Bronchial epithelial cell (primary cell): ENCODE measurements at regions not wholly inside any gene's neighbourhood (a gene's known extent, or its start where the extent isn't known, plus 50 kb on each side); places are given as distances from the start of the nearest gene placed in this dataset.

ENCODE experiments used
- DNase-seq: peaks from one replicate; pipeline ENCODE4 v3.0.0-alpha.2; 2010; ENCODE audit warnings: low read depth
- FAIRE-seq: peaks from 2 replicates; lab custom pipeline; 2011; peaks lifted over from hg19 to GRCh38; lab: Jason Lieb, UNC
- H3K27me3 ChIP-seq: 2 replicates; pipeline ENCODE4 v1.5.1; 2011; ENCODE audit warnings: low read length; ENCODE audit not compliant: control insufficient read depth, insufficient read depth
- H3K36me3 ChIP-seq: 2 replicates; pipeline ENCODE4 v1.5.1; 2011; ENCODE audit warnings: low read length; ENCODE audit not compliant: control insufficient read depth, insufficient read depth
- H3K4me3 ChIP-seq: 2 replicates; pipeline ENCODE4 v1.5.1; 2011; ENCODE audit warnings: mild to moderate bottlenecking, low read depth, low read length, control low read depth
- CTCF ChIP-seq: IDR thresholded peaks from 2 replicates; pipeline ENCODE4 v1.5.1; 2011; ENCODE audit warnings: mild to moderate bottlenecking, moderate library complexity, low read length, control low read depth, inconsistent platforms; ENCODE audit not compliant: insufficient read depth, severe bottlenecking

- no peak for TF ChIP-seq CTCF
- H3K27me3 ChIP-seq, result no peaks in the 10 kb centered on the region
- no peaks in the 10 kb centered on the region for H3K36me3 ChIP-seq
- FAIRE-seq (no peak), DNase-seq (no peak)
- H3K4me3 ChIP-seq, result no peak overlapping the region
These were observed 224.4 kb downstream of the C7orf25 start for GRCh38 chr7:42687211-42688055.

- no peak for DNase-seq
- FAIRE-seq, result no peak
- Histone ChIP-seq H3K27me3 (no peaks in the 10 kb centered on the region), H3K4me3 (no peak overlapping the region), H3K36me3 (no peaks in the 10 kb centered on the region)
- TF ChIP-seq CTCF, result no peak
These were observed 225.2 kb downstream of the C7orf25 start for GRCh38 chr7:42686594-42687156.

GRCh38 chr7:42685911-42686310 is 226.0 kb downstream of the C7orf25 start:
- TF ChIP-seq CTCF, result no peak
- no peaks in the 10 kb centered on the region for H3K36me3 ChIP-seq
- H3K27me3 ChIP-seq, result no peaks in the 10 kb centered on the region
- no peak for DNase-seq
- FAIRE-seq, result no peak
- H3K4me3 ChIP-seq, result no peak overlapping the region

GRCh38 chr7:42677751-42678699 is 233.8 kb downstream of the C7orf25 start:
- no peaks in the 10 kb centered on the region for H3K36me3 ChIP-seq
- no peak overlapping the region for H3K4me3 ChIP-seq
- no peak for TF ChIP-seq CTCF
- H3K27me3 ChIP-seq, result no peaks in the 10 kb centered on the region
- FAIRE-seq (peak; percentile 99), DNase-seq (peak; percentile 88)

DNA sequence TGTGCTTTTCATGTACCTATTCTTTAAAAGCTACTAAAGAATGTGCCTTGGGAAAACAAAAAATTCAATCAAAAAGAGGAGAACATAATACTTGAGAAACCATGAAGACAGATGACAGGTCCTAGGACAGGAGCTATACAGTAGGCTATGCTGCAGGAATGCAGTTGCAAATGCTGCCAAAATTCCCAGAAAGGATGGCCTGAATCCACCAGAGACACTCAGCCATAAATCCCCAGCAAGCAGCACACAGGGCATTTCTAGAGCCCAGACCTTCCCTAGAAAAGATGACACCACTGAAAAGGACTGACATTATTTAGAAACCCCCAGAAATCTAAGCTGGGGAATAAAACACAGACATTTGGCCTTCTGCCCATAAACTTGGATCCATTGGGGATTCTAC is 237.3 kb downstream of the C7orf25 start:
- no peaks in the 10 kb centered on the region for H3K27me3 ChIP-seq
- no peak for FAIRE-seq
- DNase-seq, result no peak
- TF ChIP-seq CTCF, result no peak
- no peaks in the 10 kb centered on the region for H3K36me3 ChIP-seq
- no peak overlapping the region for H3K4me3 ChIP-seq
